ENCODE measurements at regions not wholly inside any gene's neighbourhood (a gene's known extent, or its start where the extent isn't known, plus 50 kb on each side); places are given as distances from the start of the nearest gene placed in this dataset.
"Not testable (repeated sequence)": the region's sequence is repeated elsewhere in the genome, so short reads cannot be mapped to it uniquely, and the experiment has no call there.

GRCh38 chr2:111424176-111424575 lies 303.5 kb downstream of the BCL2L11 start:
- TF ChIP-seq CTCF (conservative IDR thresholded peaks at IDR 0.05 in 1 of 2, IDR thresholded peaks at IDR 0.05 in 1 of 2; ENCODE audit: low read depth in 1 of 2, low read length in 2 of 2); EZH2 (IDR thresholded peaks at IDR 0.05; ENCODE audit: low read length, missing control alignments): not testable (repeated sequence)
